Prostate gland (tissue), 2 donors: ENCODE measurements at regions not wholly inside any gene's neighbourhood (a gene's known extent, or its start where the extent isn't known, plus 50 kb on each side); places are given as distances from the start of the nearest gene placed in this dataset.

Experiments used
- CTCF ChIP-seq, 4 experiments: fragments of 200-600 bp in 2 of 4; fragments of 450-650 bp in 2 of 4; sonication (generic) in 2 of 4; IDR thresholded peaks; 1 replicate in 3 of 4; 2 replicates in 1 of 4; pipeline ENCODE4 v1.5.1; 2016 to 2019; ENCODE audit warnings: antibody characterized with exemption in 4 of 4, mild to moderate bottlenecking in 2 of 4, moderate library complexity in 2 of 4
- POLR2A ChIP-seq: fragments of 450-650 bp; IDR thresholded peaks from one replicate; pipeline ENCODE4 v1.6.1; 2016; ENCODE audit warnings: antibody characterized with exemption, mild to moderate bottlenecking

GRCh38 chr11:8330896-8331295 lies 67.2 kb upstream of the LMO1 start:
- no peak for TF ChIP-seq CTCF (IDR thresholded peaks at IDR 0.05)
- TF ChIP-seq POLR2A: no peak
